B cell (primary cell): ENCODE measurements at regions not wholly inside any gene's neighbourhood (a gene's known extent, or its start where the extent isn't known, plus 50 kb on each side); places are given as distances from the start of the nearest gene placed in this dataset.

ENCODE experiments used
- CTCF ChIP-seq: fragments of 200-600 bp; IDR thresholded peaks from one replicate; pipeline ENCODE4 v1.8.0; 2022; ENCODE audit warnings: antibody characterized with exemption, mild to moderate bottlenecking
- EZH2 ChIP-seq: IDR thresholded peaks from 2 replicates; pipeline ENCODE4 v1.6.1; 2012; ENCODE audit warnings: borderline replicate concordance, low read depth, mild to moderate bottlenecking, moderate library complexity, low read length; ENCODE audit not compliant: insufficient read depth, poor library complexity, severe bottlenecking

DNA sequence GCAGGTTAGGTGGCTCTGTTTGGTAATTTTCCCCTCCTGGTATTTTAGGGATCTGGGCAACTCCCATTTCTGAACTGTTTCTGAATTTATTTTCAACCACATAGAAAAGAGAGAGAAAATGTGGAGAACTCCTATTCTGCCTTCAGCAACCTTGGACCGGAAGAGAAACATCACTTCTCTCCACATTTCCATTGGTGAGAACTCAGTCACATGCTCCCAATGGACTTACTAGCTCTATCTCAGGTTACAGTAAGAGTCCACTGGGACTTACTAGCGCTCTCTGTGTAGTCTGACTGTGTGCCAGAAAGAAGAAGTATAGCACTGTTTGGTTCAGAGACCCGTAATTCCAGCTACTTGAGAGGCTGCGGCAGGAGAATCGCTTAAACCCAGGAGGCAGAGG is 383.2 kb downstream of the DUSP6 start:
- TF ChIP-seq CTCF (no peak), EZH2 (no peak)
